ENCODE measurements at regions not wholly inside any gene's neighbourhood (a gene's known extent, or its start where the extent isn't known, plus 50 kb on each side); places are given as distances from the start of the nearest gene placed in this dataset.

DNA sequence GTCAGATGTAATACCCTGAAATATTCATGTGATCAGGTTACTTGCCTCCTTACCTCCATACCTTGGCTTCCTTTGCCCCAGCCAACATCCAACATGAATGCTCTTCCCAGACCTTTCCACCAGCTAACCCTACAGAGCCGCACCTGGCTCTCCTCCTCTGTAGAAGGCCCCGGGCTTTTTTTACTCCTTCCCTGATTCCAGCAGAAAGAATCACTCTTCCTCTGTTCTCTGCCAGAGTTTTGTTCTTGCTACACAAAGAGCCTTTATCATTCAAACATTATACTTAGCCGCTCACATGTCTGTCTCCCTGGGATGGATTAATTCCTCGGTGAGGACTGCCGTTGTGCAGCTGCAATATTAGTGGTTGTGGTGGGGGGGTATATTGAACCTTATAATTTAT lies 116.8 kb upstream of the GRAMD1B start:
- TF ChIP-seq POLR2A (IDR thresholded peaks at IDR 0.05): no peak
- TF ChIP-seq, protein P1, sequence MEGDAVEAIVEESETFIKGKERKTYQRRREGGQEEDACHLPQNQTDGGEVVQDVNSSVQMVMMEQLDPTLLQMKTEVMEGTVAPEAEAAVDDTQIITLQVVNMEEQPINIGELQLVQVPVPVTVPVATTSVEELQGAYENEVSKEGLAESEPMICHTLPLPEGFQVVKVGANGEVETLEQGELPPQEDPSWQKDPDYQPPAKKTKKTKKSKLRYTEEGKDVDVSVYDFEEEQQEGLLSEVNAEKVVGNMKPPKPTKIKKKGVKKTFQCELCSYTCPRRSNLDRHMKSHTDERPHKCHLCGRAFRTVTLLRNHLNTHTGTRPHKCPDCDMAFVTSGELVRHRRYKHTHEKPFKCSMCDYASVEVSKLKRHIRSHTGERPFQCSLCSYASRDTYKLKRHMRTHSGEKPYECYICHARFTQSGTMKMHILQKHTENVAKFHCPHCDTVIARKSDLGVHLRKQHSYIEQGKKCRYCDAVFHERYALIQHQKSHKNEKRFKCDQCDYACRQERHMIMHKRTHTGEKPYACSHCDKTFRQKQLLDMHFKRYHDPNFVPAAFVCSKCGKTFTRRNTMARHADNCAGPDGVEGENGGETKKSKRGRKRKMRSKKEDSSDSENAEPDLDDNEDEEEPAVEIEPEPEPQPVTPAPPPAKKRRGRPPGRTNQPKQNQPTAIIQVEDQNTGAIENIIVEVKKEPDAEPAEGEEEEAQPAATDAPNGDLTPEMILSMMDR (IDR thresholded peaks at IDR 0.05): no peak
